Stomach (tissue), 4 donors: ENCODE measurements at regions not wholly inside any gene's neighbourhood (a gene's known extent, or its start where the extent isn't known, plus 50 kb on each side); places are given as distances from the start of the nearest gene placed in this dataset.

Source experiments
- EP300 ChIP-seq: sonication (generic); formaldehyde crosslinking; IDR thresholded peaks from one replicate; pipeline ENCODE4 v1.6.1; 2017; ENCODE audit warnings: antibody characterized with exemption
- POLR2AphosphoS5 ChIP-seq, 3 donors: sonication (generic); formaldehyde crosslinking; IDR thresholded peaks; one replicate each; pipeline ENCODE4 v1.6.1; 2016; ENCODE audit warnings: antibody characterized with exemption in 3 of 3
- TF ChIP-seq, protein P1 (sequence below), 7 experiments: fragments of 450-650 bp in 4 of 7; fragments of 200-600 bp in 3 of 7; sonication (generic) in 3 of 7; IDR thresholded peaks; one replicate each; pipeline ENCODE4 v1.5.1; 2016 to 2019; ENCODE audit warnings: antibody characterized with exemption in 7 of 7, control low read depth in 2 of 7, mild to moderate bottlenecking in 1 of 7

DNA sequence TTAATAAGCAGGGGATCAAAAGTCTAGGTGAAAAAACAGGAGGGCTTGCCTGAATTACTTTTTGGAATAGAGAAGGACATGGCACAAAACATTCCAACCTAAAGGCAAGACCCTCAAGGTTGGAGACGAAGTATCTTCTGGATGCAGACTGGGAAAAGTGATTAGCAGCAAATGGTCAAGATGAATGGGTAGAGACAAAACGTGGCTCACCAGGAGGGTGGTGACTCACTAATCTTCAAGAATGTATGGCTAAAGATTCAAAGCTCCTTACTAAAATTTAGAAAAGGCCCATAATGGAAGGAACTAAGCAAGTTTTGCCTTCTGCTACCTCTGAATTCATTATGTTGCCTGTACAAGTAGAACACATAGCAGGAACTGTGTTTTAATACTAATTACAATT is 469.5 kb upstream of the RBFOX1 start:
- TF ChIP-seq, protein P1, sequence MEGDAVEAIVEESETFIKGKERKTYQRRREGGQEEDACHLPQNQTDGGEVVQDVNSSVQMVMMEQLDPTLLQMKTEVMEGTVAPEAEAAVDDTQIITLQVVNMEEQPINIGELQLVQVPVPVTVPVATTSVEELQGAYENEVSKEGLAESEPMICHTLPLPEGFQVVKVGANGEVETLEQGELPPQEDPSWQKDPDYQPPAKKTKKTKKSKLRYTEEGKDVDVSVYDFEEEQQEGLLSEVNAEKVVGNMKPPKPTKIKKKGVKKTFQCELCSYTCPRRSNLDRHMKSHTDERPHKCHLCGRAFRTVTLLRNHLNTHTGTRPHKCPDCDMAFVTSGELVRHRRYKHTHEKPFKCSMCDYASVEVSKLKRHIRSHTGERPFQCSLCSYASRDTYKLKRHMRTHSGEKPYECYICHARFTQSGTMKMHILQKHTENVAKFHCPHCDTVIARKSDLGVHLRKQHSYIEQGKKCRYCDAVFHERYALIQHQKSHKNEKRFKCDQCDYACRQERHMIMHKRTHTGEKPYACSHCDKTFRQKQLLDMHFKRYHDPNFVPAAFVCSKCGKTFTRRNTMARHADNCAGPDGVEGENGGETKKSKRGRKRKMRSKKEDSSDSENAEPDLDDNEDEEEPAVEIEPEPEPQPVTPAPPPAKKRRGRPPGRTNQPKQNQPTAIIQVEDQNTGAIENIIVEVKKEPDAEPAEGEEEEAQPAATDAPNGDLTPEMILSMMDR (IDR thresholded peaks at IDR 0.05), result no peak
- no peak for TF ChIP-seq POLR2AphosphoS5 (IDR thresholded peaks at IDR 0.05)
- TF ChIP-seq EP300, result no peak
